ENCODE measurements at regions not wholly inside any gene's neighbourhood (a gene's known extent, or its start where the extent isn't known, plus 50 kb on each side); places are given as distances from the start of the nearest gene placed in this dataset.

- ATAC-seq (ENCODE audit: insufficient number of reproducible peaks, low FRiP score, low read depth): no peak
These were observed 99.1 kb upstream of the SEC61G start for GRCh38 chr7:54858008-54858692.

GRCh38 chr7:54859066-54859465, 100.1 kb upstream of the SEC61G start:
- Histone ChIP-seq H3K9me3 (no peaks in the 10 kb centered on the region), H3K27ac (no peak overlapping the region), H3K27me3 (replicated peaks; ENCODE audit: insufficient read depth) (no peaks in the 10 kb centered on the region), H3K4me1 (ENCODE audit: control insufficient read depth in 1 of 2, low read depth in 2 of 2) (peaks cover 0 to 6% of the 10 kb centered on the region in 2 donors), H3K4me3 (no peak overlapping the region), H3K36me3 (no peaks in the 10 kb centered on the region)
- no peak for TF ChIP-seq CTCF (IDR thresholded peaks at IDR 0.05)
- ATAC-seq (ENCODE audit: insufficient number of reproducible peaks, low FRiP score, low read depth): no peak
- DNase-seq (ENCODE audit: low spot score): no peak

More at GRCh38 chr7:54858008-54858692, 99.1 kb upstream of the SEC61G start:
- Histone ChIP-seq H3K4me1 (ENCODE audit: control insufficient read depth in 1 of 2, low read depth in 2 of 2) (peaks cover 0 to 6% of the 10 kb centered on the region in 2 donors), H3K9me3 (no peaks in the 10 kb centered on the region), H3K4me3 (no peak overlapping the region), H3K27me3 (replicated peaks; ENCODE audit: insufficient read depth) (no peaks in the 10 kb centered on the region), H3K36me3 (no peaks in the 10 kb centered on the region), H3K27ac (no peak overlapping the region)
- DNase-seq (ENCODE audit: low spot score): no peak
- TF ChIP-seq CTCF (IDR thresholded peaks at IDR 0.05): no peak

- H3K4me3 ChIP-seq: no peak overlapping the region
- TF ChIP-seq CTCF (IDR thresholded peaks at IDR 0.05): no peak
These were observed 100.5 kb upstream of the SEC61G start for GRCh38 chr7:54859545-54859944.

GRCh38 chr7:54860003-54860775, 101.2 kb upstream of the SEC61G start:
- TF ChIP-seq CTCF (IDR thresholded peaks at IDR 0.05): no peak
- H3K9me3 ChIP-seq: no peaks in the 10 kb centered on the region
- H3K36me3 ChIP-seq: no peaks in the 10 kb centered on the region
- DNase-seq (ENCODE audit: low spot score) (no peak), ATAC-seq (ENCODE audit: insufficient number of reproducible peaks, low FRiP score, low read depth) (no peak)
- H3K4me3 ChIP-seq: no peak overlapping the region
- no peak overlapping the region for H3K27ac ChIP-seq
- H3K4me1 ChIP-seq (ENCODE audit: control insufficient read depth in 1 of 2, low read depth in 2 of 2): peaks cover 0 to 6% of the 10 kb centered on the region in 2 donors
- no peaks in the 10 kb centered on the region for H3K27me3 ChIP-seq (replicated peaks; ENCODE audit: insufficient read depth)

More at GRCh38 chr7:54859545-54859944, 100.5 kb upstream of the SEC61G start:
- DNase-seq (ENCODE audit: low spot score): no peak
- no peak for ATAC-seq (ENCODE audit: insufficient number of reproducible peaks, low FRiP score, low read depth)
- H3K27ac ChIP-seq: no peak overlapping the region
- H3K27me3 ChIP-seq (replicated peaks; ENCODE audit: insufficient read depth): no peaks in the 10 kb centered on the region
- peaks cover 0 to 6% of the 10 kb centered on the region in 2 donors for H3K4me1 ChIP-seq (ENCODE audit: control insufficient read depth in 1 of 2, low read depth in 2 of 2)
- H3K9me3 ChIP-seq: no peaks in the 10 kb centered on the region
- H3K36me3 ChIP-seq: no peaks in the 10 kb centered on the region

- no peaks in the 10 kb centered on the region for H3K9me3 ChIP-seq
- no peak for DNase-seq (ENCODE audit: low spot score)
- H3K36me3 ChIP-seq: no peaks in the 10 kb centered on the region
- peaks cover 0 to 6% of the 10 kb centered on the region in 2 donors for H3K4me1 ChIP-seq (ENCODE audit: control insufficient read depth in 1 of 2, low read depth in 2 of 2)
- no peak overlapping the region for H3K4me3 ChIP-seq
- ATAC-seq (ENCODE audit: insufficient number of reproducible peaks, low FRiP score, low read depth): no peak
- no peak for TF ChIP-seq CTCF (IDR thresholded peaks at IDR 0.05)
- H3K27me3 ChIP-seq (replicated peaks; ENCODE audit: insufficient read depth): no peaks in the 10 kb centered on the region
- no peak overlapping the region for H3K27ac ChIP-seq
These were observed 101.8 kb upstream of the SEC61G start for GRCh38 chr7:54860843-54861242.
